SK-N-SH (cell line): ENCODE measurements at regions not wholly inside any gene's neighbourhood (a gene's known extent, or its start where the extent isn't known, plus 50 kb on each side); places are given as distances from the start of the nearest gene placed in this dataset.

Experiments
- CHD2 ChIP-seq: fragments of 150-350 bp; IDR thresholded peaks from 2 replicates; pipeline ENCODE4 v1.6.1; 2018; ENCODE audit warnings: low read length; ENCODE audit not compliant: partially characterized antibody
- CTCF ChIP-seq: fragments of 200-600 bp; sonication (generic); IDR thresholded peaks from 2 replicates; pipeline ENCODE4 v1.6.1; 2017; ENCODE audit warnings: antibody characterized with exemption, mild to moderate bottlenecking, moderate library complexity
- EP300 ChIP-seq, 2 experiments: IDR thresholded peaks; 2 replicates each; pipeline versions ENCODE4 v1.4.0 to v1.6.1; 2012; ENCODE audit warnings: borderline replicate concordance in 1 of 2, low read depth in 1 of 2, low read length in 1 of 2
- EZH2phosphoT487 ChIP-seq: fragments of 200-600 bp; sonication (generic); IDR thresholded peaks from 2 replicates; pipeline ENCODE4 v1.6.1; 2017; ENCODE audit warnings: low read depth, mixed run types, mild to moderate bottlenecking, antibody characterized with exemption, moderate library complexity, borderline replicate concordance
- FOXM1 ChIP-seq: IDR thresholded peaks from 2 replicates; pipeline ENCODE4 v1.4.0; 2012; ENCODE audit warnings: low read depth, mild to moderate bottlenecking
- GATA2 ChIP-seq: sonication (generic); formaldehyde crosslinking; IDR thresholded peaks from 2 replicates; pipeline ENCODE4 v1.5.0; 2020; ENCODE audit warnings: mild to moderate bottlenecking, missing genetic modification reagents
- PBX3 ChIP-seq: IDR thresholded peaks from 2 replicates; pipeline ENCODE4; 2012
- RAD21 ChIP-seq: IDR thresholded peaks from 2 replicates; pipeline ENCODE4 v1.6.1; 2012; ENCODE audit warnings: mild to moderate bottlenecking, low read length
- RCOR1 ChIP-seq: fragments of 150-350 bp; IDR thresholded peaks from 2 replicates; pipeline ENCODE4 v1.6.1; 2017; ENCODE audit warnings: antibody characterized with exemption, low read length
- SMC3 ChIP-seq: IDR thresholded peaks from 2 replicates; pipeline ENCODE4 v1.6.1; 2012; ENCODE audit warnings: low read depth, low read length, improper control_type of control experiment
- TAF1 ChIP-seq: IDR thresholded peaks from 2 replicates; pipeline ENCODE4 v1.6.1; 2012; ENCODE audit warnings: low read depth, mild to moderate bottlenecking, low read length, moderate library complexity, borderline replicate concordance
- TEAD4 ChIP-seq: IDR thresholded peaks from 2 replicates; pipeline ENCODE4 v1.4.0; 2012; ENCODE audit warnings: mild to moderate bottlenecking, borderline replicate concordance; ENCODE audit not compliant: insufficient read depth

GRCh38 chr10:16120563-16120962 is 260.3 kb upstream of the MINDY3 start:
- TF ChIP-seq RAD21 (no peak), CTCF (no peak), CHD2 (no peak), EZH2phosphoT487 (no peak), EP300 (IDR thresholded peaks at IDR 0.05; ENCODE audit: borderline replicate concordance in 1 of 2, low read depth in 1 of 2, low read length in 1 of 2) (no peak), TEAD4 (no peak), TAF1 (no peak), GATA2 (no peak), RCOR1 (no peak), FOXM1 (no peak), PBX3 (no peak), SMC3 (no peak)
